H1 (cell line): ENCODE measurements at regions not wholly inside any gene's neighbourhood (a gene's known extent, or its start where the extent isn't known, plus 50 kb on each side); places are given as distances from the start of the nearest gene placed in this dataset.

Experiments
- CTCF ChIA-PET: fragments of 300-600 bp; sonication (Branson Sonifier 250); formaldehyde crosslinking; loops from one replicate; lab custom pipeline; 2021; ENCODE audit not compliant: partially characterized antibody; lab: Charles Lee
- POLR2A ChIA-PET: fragments of 300-600 bp; sonication (Branson Sonifier 250); formaldehyde crosslinking; loops from one replicate; lab custom pipeline; 2021; ENCODE audit warnings: inconsistent platforms; ENCODE audit not compliant: partially characterized antibody; lab: Charles Lee
- DNase-seq, 2 experiments: peaks; one replicate each; pipeline versions ENCODE4 v3.0.0 to v3.0.0-alpha.2; 2010 to 2022; ENCODE audit warnings: low spot score in 2 of 2, low read depth in 1 of 2, mixed read lengths in 1 of 2
- FAIRE-seq: peaks from 2 replicates; lab custom pipeline; 2011; peaks lifted over from hg19 to GRCh38; lab: Jason Lieb, UNC
- H2AFZ ChIP-seq: 2 replicates; pipeline ENCODE4 v1.8.1; 2012; ENCODE audit warnings: low read length, inconsistent platforms
- H2AK5ac ChIP-seq: 2 replicates; pipeline ENCODE4 v1.6.1; 2013; ENCODE audit warnings: low read depth, low read length
- H2BK120ac ChIP-seq: replicated peaks from 2 replicates; pipeline ENCODE3; 2013; ENCODE audit warnings: low read depth, low read length, inconsistent platforms
- H2BK12ac ChIP-seq: 2 replicates; pipeline ENCODE4 v1.6.1; 2013; ENCODE audit warnings: low read depth, low read length
- H2BK15ac ChIP-seq: 2 replicates; pipeline ENCODE4 v1.6.1; 2013; ENCODE audit warnings: low read length
- H2BK20ac ChIP-seq: 2 replicates; pipeline ENCODE4 v1.6.1; 2013; ENCODE audit warnings: low read length
- H2BK5ac ChIP-seq: 2 replicates; pipeline ENCODE4 v1.6.1; 2013; ENCODE audit warnings: low read depth, low read length
- H3K14ac ChIP-seq: 2 replicates; pipeline ENCODE4 v1.6.1; 2013; ENCODE audit warnings: inconsistent platforms; ENCODE audit not compliant: insufficient read length
- H3K18ac ChIP-seq: 2 replicates; pipeline ENCODE4 v1.6.1; 2013; ENCODE audit warnings: low read length; ENCODE audit errors: extremely low read depth
- H3K23ac ChIP-seq: 2 replicates; pipeline ENCODE4 v1.6.1; 2013; ENCODE audit warnings: inconsistent platforms; ENCODE audit not compliant: insufficient read length
- H3K23me2 ChIP-seq: 2 replicates; pipeline ENCODE4 v1.6.1; 2013; ENCODE audit warnings: low read depth, low read length
- H3K27ac ChIP-seq: 2 replicates; pipeline ENCODE4 v1.6.1; 2011; ENCODE audit warnings: low read depth, low read length, inconsistent platforms
- H3K27me3 ChIP-seq, 4 experiments: replicated peaks in 1 of 4; 1 replicate in 1 of 4; 2 replicates in 3 of 4; pipeline versions ENCODE4 v1.6.1 to v1.8.1; 2011 to 2013; ENCODE audit warnings: low read length in 3 of 4, mild to moderate bottlenecking in 3 of 4, inconsistent platforms in 2 of 4, mixed read lengths in 2 of 4, moderate library complexity in 1 of 4; ENCODE audit not compliant: control insufficient read depth in 3 of 4, insufficient read depth in 3 of 4; ENCODE audit errors: extremely low read depth in 1 of 4
- H3K36me3 ChIP-seq, 4 experiments: 2 replicates each; pipeline versions ENCODE4 v1.6.1 to v1.8.1; 2011 to 2013; ENCODE audit warnings: mild to moderate bottlenecking in 4 of 4, low read length in 3 of 4, moderate library complexity in 2 of 4, control low read depth in 1 of 4, inconsistent platforms in 1 of 4; ENCODE audit not compliant: insufficient read depth in 4 of 4, control insufficient read depth in 2 of 4
- H3K4ac ChIP-seq: replicated peaks from 2 replicates; pipeline ENCODE3; 2013; ENCODE audit warnings: low read length, low read depth, mixed read lengths, inconsistent platforms; ENCODE audit not compliant: insufficient read length
- H3K4me1 ChIP-seq, 4 experiments: replicated peaks in 1 of 4; 1 replicate in 1 of 4; 2 replicates in 3 of 4; pipeline versions ENCODE4 v1.6.1 to v1.8.1; 2011 to 2013; ENCODE audit warnings: low read length in 3 of 4, inconsistent platforms in 2 of 4, mixed read lengths in 1 of 4; ENCODE audit not compliant: insufficient read depth in 4 of 4, control insufficient read depth in 3 of 4
- H3K4me2 ChIP-seq, 2 experiments: 2 replicates each; pipeline versions ENCODE4 v1.6.1 to v1.8.1; 2011 to 2013; ENCODE audit warnings: low read depth in 2 of 2, low read length in 2 of 2, control low read depth in 1 of 2, inconsistent platforms in 1 of 2, mild to moderate bottlenecking in 1 of 2; ENCODE audit not compliant: insufficient read depth in 1 of 2
- H3K4me3 ChIP-seq, 4 experiments: fragments of 200-600, 300-600 bp in 1 of 4; sonication (generic), shearing (Covaris generic), sonication (Bioruptor Twin) in 1 of 4; 2 replicates each; pipeline versions ENCODE4 v1.5.1 to v1.8.1; 2011 to 2016; ENCODE audit warnings: low read length in 4 of 4, low read depth in 3 of 4, control low read depth in 2 of 4, inconsistent platforms in 2 of 4, mild to moderate bottlenecking in 2 of 4, mixed read lengths in 1 of 4, moderate library complexity in 1 of 4; ENCODE audit not compliant: insufficient read depth in 2 of 4; ENCODE audit errors: extremely low read depth in 1 of 4
- H3K56ac ChIP-seq: replicated peaks from 2 replicates; pipeline ENCODE3; 2013; ENCODE audit warnings: low read depth, mild to moderate bottlenecking, mixed read lengths, low read length, inconsistent platforms; ENCODE audit not compliant: insufficient read length
- H3K79me1 ChIP-seq: 2 replicates; pipeline ENCODE4 v1.6.1; 2013; ENCODE audit warnings: low read depth, low read length, control low read depth
- H3K79me2 ChIP-seq, 2 experiments: 2 replicates each; pipeline versions ENCODE4 v1.6.1 to v1.8.1; 2012 to 2013; ENCODE audit warnings: low read length in 2 of 2, mild to moderate bottlenecking in 2 of 2, inconsistent platforms in 1 of 2; ENCODE audit not compliant: insufficient read depth in 2 of 2, control insufficient read depth in 1 of 2
- H3K9ac ChIP-seq, 4 experiments: replicated peaks in 1 of 4; 1 replicate in 1 of 4; 2 replicates in 3 of 4; pipeline versions ENCODE4 v1.6.1 to v1.8.1; 2011 to 2013; ENCODE audit warnings: low read depth in 3 of 4, low read length in 3 of 4, control low read depth in 2 of 4, mild to moderate bottlenecking in 2 of 4, moderate library complexity in 2 of 4, inconsistent platforms in 1 of 4; ENCODE audit errors: extremely low read depth in 1 of 4
- H3K9me3 ChIP-seq, 2 experiments: 2 replicates each; pipeline versions ENCODE4 v1.6.1 to v1.8.1; 2012 to 2013; ENCODE audit warnings: mild to moderate bottlenecking in 2 of 2, moderate library complexity in 2 of 2, control low read depth in 1 of 2, inconsistent platforms in 1 of 2, low read depth in 1 of 2, low read length in 1 of 2, mixed read lengths in 1 of 2; ENCODE audit not compliant: insufficient read depth in 2 of 2
- H4K20me1 ChIP-seq, 2 experiments: replicated peaks in 1 of 2; 2 replicates each; pipeline versions ENCODE3 to v1.8.1; 2011 to 2013; ENCODE audit warnings: inconsistent platforms in 2 of 2, low read length in 2 of 2, mild to moderate bottlenecking in 1 of 2; ENCODE audit not compliant: insufficient read depth in 2 of 2, control insufficient read depth in 1 of 2
- H4K5ac ChIP-seq: 2 replicates; pipeline ENCODE4 v1.6.1; 2013; ENCODE audit warnings: low read length, low read depth, mixed read lengths, inconsistent platforms; ENCODE audit not compliant: insufficient read length
- H4K8ac ChIP-seq: 2 replicates; pipeline ENCODE4 v1.8.0; 2013; ENCODE audit warnings: mild to moderate bottlenecking, moderate library complexity, low read length, inconsistent platforms; ENCODE audit not compliant: insufficient read depth; ENCODE audit errors: extremely low read depth
- H4K91ac ChIP-seq: replicated peaks from 2 replicates; pipeline ENCODE3; 2013; ENCODE audit warnings: low read length, mixed read lengths, inconsistent platforms; ENCODE audit not compliant: insufficient read length
- BCL11A ChIP-seq, 2 experiments: IDR thresholded peaks; one replicate each; pipeline ENCODE4 v1.6.1; 2011; ENCODE audit warnings: low read depth in 2 of 2, low read length in 2 of 2, mild to moderate bottlenecking in 2 of 2
- CBX5 ChIP-seq: fragments of 300-800, 300-1000 bp; sonication (generic); IDR thresholded peaks from 2 replicates; pipeline ENCODE4 v1.7.1; 2016; ENCODE audit warnings: antibody characterized with exemption, low read length, low read depth
- CHD1 ChIP-seq: IDR thresholded peaks from 2 replicates; pipeline ENCODE4 v1.6.1; 2012; ENCODE audit warnings: low read depth, low read length, improper control_type of control experiment
- CHD2 ChIP-seq: IDR thresholded peaks from 2 replicates; pipeline ENCODE4 v1.6.1; 2012; ENCODE audit warnings: low read length, improper control_type of control experiment
- EGR1 ChIP-seq: IDR thresholded peaks from 2 replicates; pipeline ENCODE4 v1.6.1; 2011; ENCODE audit warnings: low read depth, low read length, borderline replicate concordance
- GABPA ChIP-seq: IDR thresholded peaks from 2 replicates; pipeline ENCODE4 v1.6.1; 2011; ENCODE audit warnings: mild to moderate bottlenecking, low read length, moderate library complexity, borderline replicate concordance; ENCODE audit not compliant: insufficient read depth
- NANOG ChIP-seq: IDR thresholded peaks from 2 replicates; pipeline ENCODE4 v1.6.1; 2011; ENCODE audit warnings: low read length, low read depth, mild to moderate bottlenecking, inconsistent platforms; ENCODE audit not compliant: insufficient read depth, poor library complexity, severe bottlenecking
- POU5F1 ChIP-seq: IDR thresholded peaks from 2 replicates; pipeline ENCODE4 v1.6.1; 2011; ENCODE audit warnings: low read depth, mild to moderate bottlenecking, low read length, moderate library complexity
- RXRA ChIP-seq: IDR thresholded peaks from 2 replicates; pipeline ENCODE4 v1.6.1; 2011; ENCODE audit warnings: low read depth, mild to moderate bottlenecking, low read length, moderate library complexity; ENCODE audit not compliant: insufficient read depth
- SAP30 ChIP-seq: fragments of 300-600 bp; sonication (generic); IDR thresholded peaks from 2 replicates; pipeline ENCODE4 v1.7.1; 2012; ENCODE audit warnings: low read length, moderate library complexity, mild to moderate bottlenecking, inconsistent platforms; ENCODE audit not compliant: insufficient read depth, insufficient replicate concordance
- SIN3A ChIP-seq, 2 experiments: IDR thresholded peaks in 1 of 2; conservative IDR thresholded peaks in 1 of 2; 2 replicates each; pipeline ENCODE4 v1.6.1; 2011 to 2012; ENCODE audit warnings: low read length in 2 of 2, improper control_type of control experiment in 1 of 2, low read depth in 1 of 2, mild to moderate bottlenecking in 1 of 2
- SIRT6 ChIP-seq: IDR thresholded peaks from one replicate; pipeline ENCODE4 v1.7.1; 2012; ENCODE audit warnings: low read length, inconsistent platforms
- SIX5 ChIP-seq: IDR thresholded peaks from 2 replicates; pipeline ENCODE4 v1.6.1; 2011; ENCODE audit warnings: mild to moderate bottlenecking, low read depth, low read length
- SP1 ChIP-seq: IDR thresholded peaks from 2 replicates; pipeline ENCODE4 v1.6.1; 2011; ENCODE audit warnings: low read depth, low read length
- TEAD4 ChIP-seq: IDR thresholded peaks from 2 replicates; pipeline ENCODE4 v1.6.1; 2012; ENCODE audit warnings: low read depth, low read length, inconsistent platforms, mixed read lengths
- WGBS, 2 experiments: shearing (Covaris generic) in 1 of 2; methylation state at CpG; one replicate each; pipeline versions ENCODE4 v1.1.6 to v1.1.7; 2013 to 2015; ENCODE audit warnings: low lambda C conversion rate in 2 of 2, mixed read lengths in 2 of 2, inconsistent platforms in 1 of 2, low coverage in 1 of 2, missing lambda C conversion rate in 1 of 2; ENCODE audit not compliant: insufficient replicate concordance in 2 of 2, insufficient coverage in 1 of 2, insufficient read length in 1 of 2; ENCODE audit errors: extremely low coverage in 1 of 2, missing lambda C conversion rate in 1 of 2; 5-methylcytosine and 5-hydroxymethylcytosine counted together
- TF ChIP-seq, protein P1 (sequence below): IDR thresholded peaks from 2 replicates; pipeline ENCODE4 v1.6.1; 2011; ENCODE audit warnings: low read depth, mild to moderate bottlenecking, low read length; ENCODE audit not compliant: insufficient read depth

DNA sequence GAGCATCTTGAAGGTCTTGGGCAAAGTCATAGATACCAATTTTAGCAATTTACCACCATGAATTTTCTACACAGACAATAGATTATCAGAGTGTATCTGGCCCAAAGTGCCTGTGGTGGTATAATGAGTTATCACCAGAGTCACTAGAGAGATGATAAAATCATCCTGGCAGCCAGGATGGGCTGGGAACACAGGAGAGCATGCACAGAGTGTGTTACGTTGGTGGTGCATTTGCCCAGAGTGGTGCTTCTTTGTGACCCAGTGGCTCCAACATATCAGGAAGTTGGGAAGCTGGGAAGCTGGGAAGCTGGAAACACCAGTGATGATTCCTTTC is 236.7 kb upstream of the PROX1 start:
- Histone ChIP-seq H2BK15ac (no peak overlapping the region), H2BK5ac (no peak overlapping the region), H4K20me1 (no peaks in the 10 kb centered on the region), H3K4ac (no peak overlapping the region), H2BK20ac (no peak overlapping the region), H3K23ac (no peak overlapping the region), H3K23me2 (peaks cover 2% of the 10 kb centered on the region; the same call in 1 of the 2 replicates), H2BK120ac (no peak overlapping the region), H4K5ac (no peak overlapping the region), H4K8ac (no peak overlapping the region), H3K9me3 (no peaks in the 10 kb centered on the region; a peak in 1 of 4 replicates), H2AFZ (no peak overlapping the region), H3K79me1 (no peaks in the 10 kb centered on the region), H3K56ac (no peak overlapping the region), H2BK12ac (no peak overlapping the region), H3K36me3 (no peaks in the 10 kb centered on the region), H3K27me3 (no peaks in the 10 kb centered on the region), H3K79me2 (no peaks in the 10 kb centered on the region), H3K9ac (no peak overlapping the region), H3K27ac (no peak overlapping the region), H3K4me3 (no peak overlapping the region), H3K4me1 (no peaks in the 10 kb centered on the region), H3K18ac (no peak overlapping the region), H2AK5ac (no peak overlapping the region), H3K14ac (no peak overlapping the region), H4K91ac (no peak overlapping the region), H3K4me2 (no peak overlapping the region)
- no peak for FAIRE-seq
- ChIA-PET POLR2A (no interaction called here), CTCF (no interaction called here)
- WGBS, 2 experiments = 79% methylated on average over 1 of the region's 1 CpG; no CpG with 5 or more reads in 1 of the 2 experiments
- no peak for DNase-seq
- no peak for TF ChIP-seq CHD1
- TF ChIP-seq SP1 = no peak
- no peak for TF ChIP-seq BCL11A (IDR thresholded peaks at IDR 0.05; ENCODE audit: low read depth in 2 of 2, low read length in 2 of 2)
- no peak for TF ChIP-seq TEAD4
- no peak for TF ChIP-seq POU5F1
- TF ChIP-seq SIRT6 = no peak
- TF ChIP-seq RXRA = no peak
- no peak for TF ChIP-seq NANOG
- no peak for TF ChIP-seq SIN3A (conservative IDR thresholded peaks at IDR 0.05 in 1 of 2, IDR thresholded peaks at IDR 0.05 in 1 of 2; ENCODE audit: low read depth in 1 of 2, low read length in 2 of 2)
- no peak for TF ChIP-seq GABPA
- no peak for TF ChIP-seq SAP30
- TF ChIP-seq, protein P1, sequence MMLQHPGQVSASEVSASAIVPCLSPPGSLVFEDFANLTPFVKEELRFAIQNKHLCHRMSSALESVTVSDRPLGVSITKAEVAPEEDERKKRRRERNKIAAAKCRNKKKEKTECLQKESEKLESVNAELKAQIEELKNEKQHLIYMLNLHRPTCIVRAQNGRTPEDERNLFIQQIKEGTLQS = no peak
- no peak for TF ChIP-seq EGR1
- no peak for TF ChIP-seq SIX5
- no peak for TF ChIP-seq CHD2
- TF ChIP-seq CBX5 = no peak
